SU-DHL-6 (cell line): ENCODE measurements at regions not wholly inside any gene's neighbourhood (a gene's known extent, or its start where the extent isn't known, plus 50 kb on each side); places are given as distances from the start of the nearest gene placed in this dataset.

ENCODE experiments used
- EZH2phosphoT487 ChIP-seq: fragments of 200-600 bp; sonication (generic), shearing (Covaris generic); conservative IDR thresholded peaks from 2 replicates; pipeline ENCODE4 v1.6.1; 2018; ENCODE audit warnings: mild to moderate bottlenecking, antibody characterized with exemption, low read length, moderate library complexity, mixed read lengths
- TF ChIP-seq, protein P1 (sequence below): fragments of 200-600 bp; sonication (generic); IDR thresholded peaks from one replicate; pipeline ENCODE4 v1.5.1; 2017; ENCODE audit warnings: antibody characterized with exemption, mild to moderate bottlenecking, low read length, moderate library complexity; ENCODE audit not compliant: insufficient read depth, poor library complexity, severe bottlenecking

DNA sequence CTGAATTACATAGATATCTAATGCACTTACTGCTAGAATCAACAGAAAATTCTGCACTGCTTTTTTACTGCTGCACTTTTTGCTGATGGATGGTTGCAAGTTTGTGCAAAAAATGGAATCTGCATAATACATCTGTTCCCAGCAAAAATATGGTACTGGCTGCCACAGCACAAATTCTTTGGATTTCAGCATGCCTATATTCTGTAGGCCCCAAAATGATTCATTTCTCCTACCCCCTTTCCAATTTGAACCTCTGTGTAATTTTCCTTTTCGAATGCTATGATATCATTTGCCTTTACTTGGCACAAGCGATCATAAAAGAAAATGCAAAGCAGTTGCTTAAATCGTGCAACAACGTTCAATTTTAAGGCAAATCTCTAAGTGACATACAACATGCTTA, 524.2 kb upstream of the NBEA start:
- TF ChIP-seq, protein P1, sequence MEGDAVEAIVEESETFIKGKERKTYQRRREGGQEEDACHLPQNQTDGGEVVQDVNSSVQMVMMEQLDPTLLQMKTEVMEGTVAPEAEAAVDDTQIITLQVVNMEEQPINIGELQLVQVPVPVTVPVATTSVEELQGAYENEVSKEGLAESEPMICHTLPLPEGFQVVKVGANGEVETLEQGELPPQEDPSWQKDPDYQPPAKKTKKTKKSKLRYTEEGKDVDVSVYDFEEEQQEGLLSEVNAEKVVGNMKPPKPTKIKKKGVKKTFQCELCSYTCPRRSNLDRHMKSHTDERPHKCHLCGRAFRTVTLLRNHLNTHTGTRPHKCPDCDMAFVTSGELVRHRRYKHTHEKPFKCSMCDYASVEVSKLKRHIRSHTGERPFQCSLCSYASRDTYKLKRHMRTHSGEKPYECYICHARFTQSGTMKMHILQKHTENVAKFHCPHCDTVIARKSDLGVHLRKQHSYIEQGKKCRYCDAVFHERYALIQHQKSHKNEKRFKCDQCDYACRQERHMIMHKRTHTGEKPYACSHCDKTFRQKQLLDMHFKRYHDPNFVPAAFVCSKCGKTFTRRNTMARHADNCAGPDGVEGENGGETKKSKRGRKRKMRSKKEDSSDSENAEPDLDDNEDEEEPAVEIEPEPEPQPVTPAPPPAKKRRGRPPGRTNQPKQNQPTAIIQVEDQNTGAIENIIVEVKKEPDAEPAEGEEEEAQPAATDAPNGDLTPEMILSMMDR, result no peak
- no peak for TF ChIP-seq EZH2phosphoT487
